ENCODE measurements at regions not wholly inside any gene's neighbourhood (a gene's known extent, or its start where the extent isn't known, plus 50 kb on each side); places are given as distances from the start of the nearest gene placed in this dataset.

- TF ChIP-seq, protein P1, sequence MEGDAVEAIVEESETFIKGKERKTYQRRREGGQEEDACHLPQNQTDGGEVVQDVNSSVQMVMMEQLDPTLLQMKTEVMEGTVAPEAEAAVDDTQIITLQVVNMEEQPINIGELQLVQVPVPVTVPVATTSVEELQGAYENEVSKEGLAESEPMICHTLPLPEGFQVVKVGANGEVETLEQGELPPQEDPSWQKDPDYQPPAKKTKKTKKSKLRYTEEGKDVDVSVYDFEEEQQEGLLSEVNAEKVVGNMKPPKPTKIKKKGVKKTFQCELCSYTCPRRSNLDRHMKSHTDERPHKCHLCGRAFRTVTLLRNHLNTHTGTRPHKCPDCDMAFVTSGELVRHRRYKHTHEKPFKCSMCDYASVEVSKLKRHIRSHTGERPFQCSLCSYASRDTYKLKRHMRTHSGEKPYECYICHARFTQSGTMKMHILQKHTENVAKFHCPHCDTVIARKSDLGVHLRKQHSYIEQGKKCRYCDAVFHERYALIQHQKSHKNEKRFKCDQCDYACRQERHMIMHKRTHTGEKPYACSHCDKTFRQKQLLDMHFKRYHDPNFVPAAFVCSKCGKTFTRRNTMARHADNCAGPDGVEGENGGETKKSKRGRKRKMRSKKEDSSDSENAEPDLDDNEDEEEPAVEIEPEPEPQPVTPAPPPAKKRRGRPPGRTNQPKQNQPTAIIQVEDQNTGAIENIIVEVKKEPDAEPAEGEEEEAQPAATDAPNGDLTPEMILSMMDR (conservative IDR thresholded peaks at IDR 0.05; ENCODE audit: low read depth, low read length): no peak
- no peak for DNase-seq (ENCODE audit: low read depth)
Observed at GRCh38 chr7:115642194-115642593, 388.4 kb downstream of the TFEC start.

DNA sequence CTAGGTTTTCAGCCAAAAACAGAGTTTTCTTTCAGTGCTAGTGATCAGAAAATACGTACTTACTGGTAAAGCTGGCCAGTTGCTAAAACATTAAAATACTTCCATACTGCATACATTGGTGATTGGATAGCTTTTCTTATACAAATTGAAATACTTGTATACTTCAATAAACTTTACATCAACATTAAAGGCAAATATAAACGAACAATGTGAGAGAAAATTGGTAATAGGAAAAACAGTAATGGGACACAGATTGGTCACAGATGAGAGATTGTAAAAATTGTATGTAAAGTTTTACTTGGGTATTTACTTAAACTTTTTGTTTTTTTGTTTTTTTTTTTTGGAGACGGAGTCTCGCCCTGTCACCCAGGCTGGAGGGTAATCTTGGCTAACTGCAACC is 391.7 kb downstream of the TFEC start:
- TF ChIP-seq, protein P1 (conservative IDR thresholded peaks at IDR 0.05; ENCODE audit: low read depth, low read length): no peak
- no peak overlapping the region for H3K4me3 ChIP-seq (ENCODE audit: low read depth, low read length)
- DNase-seq (ENCODE audit: low read depth): no peak

More at GRCh38 chr7:115642194-115642593, 388.4 kb downstream of the TFEC start:
- H3K4me3 ChIP-seq (ENCODE audit: low read depth, low read length): no peak overlapping the region

- TF ChIP-seq, protein P1 (conservative IDR thresholded peaks at IDR 0.05; ENCODE audit: low read depth, low read length): no peak
- DNase-seq (ENCODE audit: low read depth): no peak
- no peak overlapping the region for H3K4me3 ChIP-seq (ENCODE audit: low read depth, low read length)
Observed at GRCh38 chr7:115637128-115637527, 393.4 kb downstream of the TFEC start.

DNA sequence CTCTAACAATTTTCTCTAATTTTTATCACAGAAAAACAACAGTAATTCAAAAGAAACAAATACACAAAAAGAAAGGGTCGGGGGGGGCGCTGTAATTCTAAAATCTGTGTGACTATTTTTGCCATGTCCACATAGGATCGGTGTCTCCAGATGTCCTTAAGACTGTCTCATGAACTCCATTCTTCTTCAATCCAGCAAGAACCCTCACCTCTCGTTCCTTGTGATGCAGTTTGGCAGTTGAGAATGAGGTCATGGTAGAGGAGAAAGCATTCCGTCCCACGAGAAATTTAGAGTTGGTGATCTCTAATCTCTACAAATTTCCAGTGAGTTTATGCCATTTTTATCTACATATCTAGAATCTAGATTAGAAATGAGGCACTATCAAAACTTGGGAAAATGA is 394.7 kb downstream of the TFEC start:
- DNase-seq (ENCODE audit: low read depth): no peak

GRCh38 chr7:115635376-115635775 is 395.2 kb downstream of the TFEC start:
- no peak for DNase-seq (ENCODE audit: low read depth)
- TF ChIP-seq, protein P1 (conservative IDR thresholded peaks at IDR 0.05; ENCODE audit: low read depth, low read length): no peak
- H3K4me3 ChIP-seq (ENCODE audit: low read depth, low read length): no peak overlapping the region

More for the DNA sequence above, 394.7 kb downstream of the TFEC start:
- H3K4me3 ChIP-seq (ENCODE audit: low read depth, low read length): no peak overlapping the region
- TF ChIP-seq, protein P1 (conservative IDR thresholded peaks at IDR 0.05; ENCODE audit: low read depth, low read length): no peak

DNA sequence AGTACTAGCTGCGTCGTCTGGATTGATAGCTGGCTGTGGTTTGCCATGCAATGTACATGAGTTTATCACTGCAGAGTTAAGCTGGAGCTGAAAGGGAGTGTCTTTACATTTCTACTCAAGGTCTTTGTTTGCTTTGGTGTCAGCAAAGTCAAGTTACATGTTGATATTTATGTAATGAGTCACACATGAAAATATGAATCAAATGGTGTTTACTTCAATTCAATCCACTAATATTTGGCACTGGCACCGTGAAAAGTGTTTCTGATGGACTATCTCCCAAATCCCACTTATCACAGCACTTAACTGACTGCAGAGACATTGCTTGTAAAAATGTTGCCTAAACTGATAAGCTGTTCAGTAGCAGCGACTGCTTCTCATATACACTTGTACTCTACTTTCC is 395.9 kb downstream of the TFEC start:
- TF ChIP-seq, protein P1 (conservative IDR thresholded peaks at IDR 0.05; ENCODE audit: low read depth, low read length): no peak
- H3K4me3 ChIP-seq (ENCODE audit: low read depth, low read length): no peak overlapping the region
- no peak for DNase-seq (ENCODE audit: low read depth)

GRCh38 chr7:115632636-115633035 is 397.9 kb downstream of the TFEC start:
- TF ChIP-seq, protein P1 (conservative IDR thresholded peaks at IDR 0.05; ENCODE audit: low read depth, low read length): no peak
- H3K4me3 ChIP-seq (ENCODE audit: low read depth, low read length): no peak overlapping the region
- DNase-seq (ENCODE audit: low read depth): no peak

Measured in choroid plexus epithelial cell (primary cell).